Inflammatory macrophage (primary cell): ENCODE measurements at regions not wholly inside any gene's neighbourhood (a gene's known extent, or its start where the extent isn't known, plus 50 kb on each side); places are given as distances from the start of the nearest gene placed in this dataset.

Experiments
- DNase-seq, 2 donors: peaks; one replicate each; pipeline ENCODE4 v3.0.0-alpha.2; 2020 to 2022

DNA sequence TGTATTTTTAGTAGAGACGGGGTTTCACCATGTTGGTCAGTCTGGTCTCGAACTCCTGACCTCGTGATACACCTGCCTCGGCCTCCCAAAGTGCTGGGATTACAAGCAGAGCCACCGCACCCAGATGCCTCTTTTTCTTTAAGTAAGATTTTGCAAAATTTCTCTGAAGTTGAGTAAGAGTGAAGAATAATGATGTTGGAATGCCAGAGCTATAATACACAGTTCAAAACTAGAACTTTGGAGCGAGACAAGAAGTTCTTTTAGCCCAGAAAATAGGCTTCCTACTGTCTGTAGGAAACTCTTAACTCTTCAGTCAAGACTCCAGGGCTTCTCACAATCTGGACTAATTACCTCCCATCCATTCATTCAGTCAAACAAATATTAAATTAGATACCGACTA lies 51.4 kb downstream of the MARCHF4 start:
- DNase-seq, result no peak

DNA sequence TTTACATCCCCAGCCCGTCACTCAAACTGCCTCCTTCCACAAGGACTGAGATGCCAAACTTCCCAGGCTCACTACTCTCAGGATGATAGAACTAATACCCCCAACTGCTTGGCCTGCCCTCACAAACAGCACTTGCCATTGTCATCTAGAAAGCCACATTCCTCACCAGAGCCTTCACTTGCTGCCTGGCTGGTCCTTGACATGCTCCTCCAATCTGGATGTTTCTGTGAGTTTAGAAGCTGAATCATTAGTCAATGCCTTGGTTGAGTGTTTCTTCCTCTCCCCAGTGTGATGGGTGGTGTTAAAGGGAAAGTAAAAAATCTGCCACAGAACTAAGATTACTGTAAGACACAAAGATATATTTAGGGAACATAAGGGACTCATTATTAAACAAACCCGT lies 52.5 kb downstream of the MARCHF4 start:
- DNase-seq, result no peak

DNA sequence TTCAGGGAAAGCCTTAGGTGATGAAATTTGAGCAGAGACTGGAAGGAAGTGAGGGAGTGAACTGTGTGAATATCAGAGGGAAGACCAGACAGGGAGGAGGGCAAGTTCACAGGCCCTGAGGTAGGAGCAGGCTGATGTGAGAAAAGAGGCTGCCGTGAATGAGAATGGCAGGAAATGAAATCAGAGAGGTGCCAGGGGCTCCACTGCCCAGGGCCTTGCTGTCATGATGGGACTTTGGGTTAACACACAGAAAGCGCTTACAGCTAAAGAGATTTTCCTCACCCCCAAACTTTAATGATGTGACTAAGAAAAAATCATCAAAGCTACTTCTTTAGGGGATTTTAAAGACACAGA lies 53.8 kb downstream of the MARCHF4 start:
- no peak for DNase-seq

DNA sequence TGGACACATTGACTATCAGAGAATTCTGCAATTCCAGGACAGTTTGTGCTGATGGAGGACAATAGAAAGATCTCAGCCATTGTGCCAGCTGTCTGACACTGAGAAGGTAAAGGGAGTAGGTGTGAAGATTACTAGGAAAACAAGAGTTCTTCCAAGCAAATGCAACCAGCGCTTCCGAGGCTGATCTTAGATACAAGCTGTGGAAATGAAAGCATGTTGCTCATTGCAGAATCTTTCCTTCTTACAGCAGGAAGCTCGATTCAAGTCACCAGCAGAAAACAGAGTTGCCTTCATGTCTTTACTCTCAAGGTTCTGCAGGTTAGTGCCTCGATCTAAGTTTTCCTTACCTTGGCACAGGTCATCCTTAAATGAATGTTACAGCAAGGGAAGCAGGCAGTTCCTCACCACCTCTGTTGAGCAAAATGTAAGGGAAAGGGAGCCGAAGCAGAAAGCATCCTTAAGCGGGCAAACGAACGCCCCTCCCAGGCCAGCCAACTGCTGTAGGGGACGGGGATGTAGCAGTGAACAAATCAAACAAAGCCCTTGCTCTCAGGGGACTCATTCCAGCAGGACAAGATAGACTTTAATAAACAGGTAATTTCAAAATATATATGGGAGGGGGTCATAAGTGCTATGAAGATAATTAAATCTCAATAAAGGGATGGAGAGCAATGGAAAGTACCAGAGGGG lies 54.3 kb downstream of the MARCHF4 start:
- DNase-seq, result no peak

DNA sequence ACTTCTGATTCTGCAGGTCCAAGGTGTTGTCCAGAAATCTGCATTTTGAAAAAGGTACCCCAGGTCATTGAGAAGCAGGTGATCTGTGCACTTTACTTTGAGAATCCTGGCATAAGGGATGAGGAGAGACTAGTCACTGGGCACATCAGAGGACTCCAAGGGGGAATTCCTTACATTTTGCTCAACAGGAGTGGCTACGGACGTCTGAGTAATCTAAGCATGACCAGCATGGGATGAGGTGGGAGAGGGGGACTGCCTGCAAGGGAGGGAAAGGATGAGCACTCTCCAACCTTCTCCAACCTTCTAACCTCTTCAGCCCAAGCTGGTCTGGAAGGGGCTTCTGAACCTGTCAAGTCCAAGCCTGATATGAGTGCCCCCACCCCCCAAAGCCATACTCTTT lies 55.5 kb downstream of the MARCHF4 start:
- no peak for DNase-seq

DNA sequence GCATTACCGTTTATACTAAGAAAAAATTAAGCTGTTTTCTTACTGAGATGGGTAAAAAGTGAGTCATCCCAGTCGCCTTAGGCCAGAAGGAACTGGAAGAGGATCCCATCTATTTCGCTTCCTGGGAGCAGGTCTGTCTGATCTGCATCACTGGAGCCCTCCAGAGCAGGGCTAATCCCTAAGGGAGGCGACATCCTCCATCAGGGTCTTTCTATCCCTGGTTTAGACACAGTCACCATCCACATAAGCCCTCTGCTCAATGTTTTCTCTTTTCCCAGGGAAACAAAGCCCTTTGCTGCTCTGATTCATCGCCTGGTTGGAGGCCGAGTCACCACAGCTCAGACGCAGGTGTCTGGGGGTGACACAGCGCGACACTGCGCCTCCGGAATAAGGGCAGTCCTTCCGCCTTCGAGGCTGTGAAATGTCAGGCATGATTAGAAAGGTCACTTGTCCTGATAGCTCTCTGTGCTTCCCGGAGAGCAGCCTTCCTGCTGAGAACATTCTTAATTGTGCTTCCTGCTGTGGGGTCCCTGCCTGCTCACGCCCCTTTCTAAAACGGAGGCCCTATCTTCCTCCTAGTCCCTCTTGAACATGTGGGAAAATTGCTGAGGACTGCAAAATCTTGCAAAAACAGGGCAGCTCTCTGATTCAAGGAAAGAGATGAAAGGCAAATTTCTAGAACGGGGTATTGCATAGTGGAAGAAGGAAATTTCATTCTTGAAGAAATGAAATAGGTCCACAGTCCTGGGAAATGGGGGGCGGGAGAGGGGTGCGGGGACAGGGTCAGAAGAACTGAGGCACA lies 56.3 kb downstream of the MARCHF4 start:
- peak in 1 of 2 donors; percentile 2 for DNase-seq

DNA sequence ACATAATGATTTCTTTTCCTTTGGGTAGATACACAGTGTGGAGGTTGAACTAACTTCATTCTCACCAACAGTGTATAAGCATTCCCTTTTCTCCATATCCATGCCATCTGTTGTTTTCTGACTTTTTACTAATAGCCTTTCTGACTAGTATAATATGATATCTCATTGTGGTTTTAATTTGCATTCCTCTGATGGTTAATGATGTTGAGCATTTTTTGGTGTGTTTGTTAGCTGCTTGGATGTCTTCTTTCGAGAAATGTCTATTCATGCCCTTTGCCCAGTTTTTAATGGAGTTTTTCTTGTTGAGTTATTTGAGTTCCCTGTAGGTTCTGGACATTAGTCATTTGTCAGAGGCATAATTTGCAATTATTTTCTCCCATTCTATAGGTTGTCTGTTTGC lies 59.8 kb downstream of the MARCHF4 start:
- no peak for DNase-seq

DNA sequence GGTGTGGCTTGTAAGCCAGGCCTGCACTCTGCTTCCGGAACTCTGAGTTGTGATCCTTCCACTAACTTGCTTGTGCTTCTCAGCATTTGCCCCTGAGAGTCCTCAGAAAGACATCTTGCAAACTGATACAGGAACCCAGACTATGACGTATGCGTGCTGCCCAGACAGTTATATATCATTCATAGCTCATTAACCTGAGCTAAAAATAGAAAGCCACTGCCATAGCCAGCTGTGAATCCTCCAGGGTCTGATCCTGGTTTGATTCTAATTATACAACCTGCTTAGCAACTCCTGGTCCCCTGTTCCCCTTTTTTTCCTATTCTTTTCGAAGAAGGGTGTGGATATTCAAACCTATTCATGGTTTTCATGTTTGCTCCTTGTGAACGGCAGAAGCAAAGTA lies 63.7 kb downstream of the MARCHF4 start:
- DNase-seq, result no peak

DNA sequence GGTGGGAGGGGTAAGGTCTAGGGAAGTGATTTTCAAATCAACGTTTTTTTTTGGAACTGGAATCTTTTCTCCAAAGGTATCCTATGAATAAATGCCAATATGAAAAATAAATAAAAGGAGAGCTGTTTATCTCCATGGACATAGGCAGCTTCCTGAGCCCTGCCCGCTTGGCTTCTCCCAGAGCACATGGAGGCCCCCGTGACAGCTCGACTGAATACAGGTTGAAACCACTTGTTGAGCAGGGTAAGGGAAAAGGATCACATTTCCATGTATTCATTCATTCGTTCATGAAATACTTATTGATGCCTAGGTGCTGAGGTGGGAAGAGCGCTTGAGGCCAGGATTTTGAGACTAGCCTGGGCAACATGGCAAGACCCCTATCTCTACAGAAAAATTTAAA lies 64.8 kb downstream of the MARCHF4 start:
- DNase-seq, result no peak

DNA sequence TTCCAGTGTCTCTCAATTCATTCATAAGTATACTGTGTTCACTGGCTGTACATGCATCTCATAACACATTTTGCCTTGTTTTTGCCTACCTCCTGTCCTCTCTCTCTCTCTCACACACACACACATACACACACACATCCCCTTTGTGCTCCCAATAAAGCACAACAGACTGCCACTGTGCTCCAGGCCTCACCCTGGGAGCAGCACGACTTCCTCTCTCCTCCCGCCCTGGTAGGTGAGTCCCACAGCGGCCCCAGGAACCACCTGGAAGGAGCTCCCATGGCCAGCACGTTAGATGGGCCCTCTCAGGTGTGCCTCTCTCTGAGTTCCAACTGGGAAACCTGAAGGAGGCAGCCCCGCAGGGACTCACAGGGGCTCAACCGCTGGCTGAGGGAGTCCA lies 65.4 kb downstream of the MARCHF4 start:
- no peak for DNase-seq

DNA sequence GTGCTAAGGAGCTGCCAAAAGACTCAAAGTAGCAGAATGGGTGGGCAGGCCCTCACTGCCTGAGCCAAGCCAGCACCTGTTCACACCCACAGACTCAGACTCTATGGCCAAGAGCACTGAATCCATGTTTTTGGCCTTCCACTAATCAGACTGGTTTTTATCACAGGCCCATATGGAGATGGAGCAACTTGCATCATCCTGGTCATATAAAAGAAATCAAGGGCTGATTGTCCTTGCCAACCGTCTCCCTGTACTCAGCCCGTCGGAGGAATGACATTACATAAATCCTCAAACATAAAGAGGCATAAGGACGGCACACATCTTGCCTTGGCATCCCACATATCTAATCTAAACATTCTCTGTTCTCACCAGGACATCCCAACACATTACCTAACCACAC lies 66.7 kb downstream of the MARCHF4 start:
- DNase-seq, result no peak

DNA sequence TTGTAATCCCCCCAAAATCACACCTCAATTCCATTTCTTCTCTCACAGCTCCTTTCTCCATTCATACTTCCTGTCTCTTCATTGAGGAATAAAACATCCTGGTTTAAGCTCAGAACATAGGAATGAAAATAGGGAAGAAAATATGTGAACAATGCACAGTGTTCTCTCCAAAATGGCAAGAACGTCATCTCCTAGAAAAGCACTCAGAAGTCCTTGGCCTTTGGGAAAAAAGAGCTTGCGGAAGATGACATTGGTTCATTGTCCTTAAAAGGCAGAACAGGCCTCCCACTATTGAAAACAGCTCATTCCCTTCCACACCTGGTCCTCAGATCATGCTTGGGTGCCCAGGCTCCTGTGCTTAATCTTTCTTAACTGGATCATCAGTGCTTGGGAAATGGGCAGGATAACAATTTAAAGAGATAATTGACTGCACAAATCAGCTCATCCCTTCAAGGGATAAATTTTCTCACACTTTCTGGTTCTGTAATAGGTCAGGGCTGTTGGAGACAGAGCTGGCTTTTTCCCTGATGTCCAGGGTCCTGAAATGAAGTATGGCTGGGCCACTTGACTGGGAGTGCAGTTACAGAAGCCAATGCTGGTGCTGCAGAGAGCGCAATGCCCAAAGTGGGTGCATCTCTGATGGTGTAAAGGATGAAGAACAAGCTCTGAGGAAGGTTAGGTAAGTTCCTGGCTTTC lies 69.2 kb downstream of the MARCHF4 start:
- DNase-seq, result no peak

DNA sequence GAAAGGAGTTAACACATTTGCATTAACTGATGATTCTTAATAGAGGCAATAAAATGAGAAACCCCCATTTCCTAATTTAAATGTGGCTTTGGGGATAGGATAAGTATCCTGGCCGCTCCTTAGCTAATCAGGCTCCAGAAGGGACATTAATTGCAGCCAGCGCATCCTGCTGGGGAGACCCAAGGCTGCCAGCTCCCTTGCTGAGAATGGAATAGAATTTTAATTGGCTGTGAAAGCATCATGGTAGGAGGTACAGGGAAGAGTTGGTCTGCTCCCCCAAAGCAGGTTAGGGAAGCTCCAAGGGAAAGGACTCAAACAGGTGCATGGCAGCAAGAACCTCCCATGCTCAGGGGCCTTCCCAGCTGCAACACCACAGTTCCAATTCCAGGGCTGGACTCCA lies 71.4 kb downstream of the MARCHF4 start:
- DNase-seq, result no peak

DNA sequence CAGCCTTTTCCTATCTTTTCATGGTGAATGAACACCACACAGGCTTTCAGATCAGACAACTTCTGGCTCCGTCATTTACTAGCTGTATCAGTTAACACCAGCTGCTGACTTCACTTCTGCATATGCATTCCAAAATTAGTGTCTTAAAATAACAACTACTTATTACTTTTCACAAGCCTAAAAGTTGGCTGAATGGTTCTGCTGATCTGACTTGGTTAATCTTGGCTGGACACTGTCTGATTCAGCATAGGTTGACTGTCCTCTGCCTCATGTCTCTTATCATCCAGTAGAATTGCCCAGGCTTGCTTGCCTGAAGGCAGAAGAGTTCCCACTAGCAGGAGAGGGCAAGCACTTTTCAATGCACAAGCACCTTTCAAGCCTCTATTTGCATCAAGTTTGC lies 72.7 kb downstream of the MARCHF4 start:
- DNase-seq, result no peak

DNA sequence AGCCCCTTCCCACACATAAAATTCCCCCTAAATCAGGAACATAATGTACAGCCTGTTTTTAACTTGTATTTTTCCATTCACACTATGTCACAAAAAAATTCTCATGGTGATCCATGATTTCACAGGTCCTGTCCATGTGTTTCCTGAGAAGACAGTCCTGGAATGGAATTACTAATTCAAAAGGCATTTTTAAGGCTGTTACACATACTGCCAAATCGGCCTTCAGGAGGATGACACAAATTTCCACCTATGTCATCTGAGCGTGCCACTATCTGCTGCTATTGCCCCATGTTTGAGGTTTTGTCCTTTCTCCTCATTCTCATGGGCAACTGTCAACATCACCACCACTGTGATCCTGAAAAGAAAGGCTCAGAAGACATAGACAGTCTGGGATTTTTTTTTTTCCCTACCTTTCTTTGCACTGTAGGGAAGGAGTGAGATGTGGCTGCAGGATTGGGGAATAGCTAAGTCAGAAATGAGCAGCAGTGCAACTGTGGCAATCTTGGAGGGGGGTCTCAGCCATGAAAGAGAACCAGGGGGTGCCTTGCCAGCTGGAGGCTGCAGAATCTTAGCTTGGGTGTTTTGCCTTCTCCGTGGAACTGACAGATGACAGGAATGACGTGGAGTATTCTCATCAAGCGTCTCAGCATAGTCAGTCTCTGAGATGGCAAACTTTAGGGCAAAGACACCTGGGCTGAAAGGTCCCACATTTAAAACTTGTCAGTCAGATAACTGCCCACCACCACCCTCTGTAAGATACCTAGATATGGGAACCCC lies 73.4 kb downstream of the MARCHF4 start:
- no peak for DNase-seq

DNA sequence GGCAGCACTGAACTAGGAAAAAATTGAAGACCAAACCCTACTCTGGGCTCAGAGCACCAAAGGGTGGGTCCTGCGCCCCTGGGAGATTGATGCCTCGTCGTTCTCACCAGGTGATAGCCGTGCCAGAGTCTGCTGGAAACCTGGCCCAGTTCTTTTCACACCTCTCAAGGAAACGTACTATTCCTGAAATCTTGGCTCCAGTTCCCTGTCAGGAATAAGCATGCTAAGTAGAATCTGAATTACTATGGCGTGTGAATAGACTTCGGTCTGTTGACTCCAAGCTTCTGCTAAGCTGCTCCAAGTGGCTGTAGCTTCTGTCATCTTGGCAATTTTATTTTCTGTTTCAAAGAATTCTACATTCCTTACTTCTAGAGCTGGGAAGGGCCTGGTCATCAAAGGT lies 75.4 kb downstream of the MARCHF4 start:
- DNase-seq, result no peak

DNA sequence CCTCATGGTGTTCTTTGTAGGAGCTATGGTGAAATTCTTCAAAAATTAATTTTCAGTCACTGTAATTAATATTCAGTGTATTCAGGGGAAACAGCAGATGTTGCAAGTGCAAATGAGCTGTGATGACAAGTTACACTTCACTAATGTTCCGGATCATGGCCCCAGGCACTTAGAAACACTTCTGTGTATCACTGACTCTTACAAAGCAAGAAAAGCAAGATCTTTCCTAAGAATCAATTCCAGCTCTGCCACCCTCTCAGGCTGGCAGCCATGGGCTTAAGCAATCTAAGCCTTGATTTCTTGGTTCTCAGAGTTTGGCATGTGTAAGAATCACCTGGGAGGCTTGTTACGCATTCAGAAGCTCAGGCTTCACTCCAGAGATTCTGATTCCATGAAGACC lies 78.0 kb downstream of the MARCHF4 start:
- DNase-seq, result no peak

DNA sequence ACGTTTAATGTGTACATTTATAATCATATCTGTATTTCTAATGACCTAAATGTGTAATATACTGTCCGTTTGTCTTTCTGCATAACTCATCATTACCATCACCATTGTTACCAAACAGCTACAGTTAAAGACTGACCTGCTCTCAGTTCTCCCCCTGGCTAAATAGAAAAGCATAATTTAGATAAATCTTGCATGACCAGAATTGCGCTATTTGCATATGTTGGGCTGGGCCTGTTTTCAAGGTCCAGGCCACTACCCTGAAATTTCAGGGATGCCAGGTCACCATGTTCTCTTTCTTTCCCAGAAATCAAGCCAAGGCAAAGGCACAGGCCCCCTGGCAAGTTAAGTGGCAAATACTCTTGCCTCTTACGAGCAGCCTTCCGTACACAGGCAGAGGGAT lies 78.4 kb downstream of the MARCHF4 start:
- DNase-seq, result no peak

DNA sequence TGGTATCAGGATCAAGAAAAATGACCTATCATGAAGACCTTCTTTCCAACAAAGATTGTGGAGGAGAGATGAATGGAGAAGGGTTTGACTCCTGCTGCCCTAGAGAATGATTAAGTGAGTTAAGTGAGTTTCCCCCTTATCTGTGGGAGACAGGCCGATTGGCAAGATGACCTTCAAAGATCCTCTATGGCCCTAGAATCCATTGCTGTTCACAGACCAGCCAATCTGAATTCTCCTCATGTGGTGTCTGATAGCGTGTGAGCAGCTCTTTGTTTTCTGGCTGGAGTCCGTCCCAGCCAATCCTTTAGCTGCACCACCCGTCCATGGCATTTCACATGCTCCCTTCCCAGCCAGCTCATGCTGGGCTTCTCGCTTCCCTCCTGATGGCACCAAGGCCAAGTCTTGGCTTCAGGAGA lies 79.4 kb downstream of the MARCHF4 start:
- DNase-seq, result no peak

DNA sequence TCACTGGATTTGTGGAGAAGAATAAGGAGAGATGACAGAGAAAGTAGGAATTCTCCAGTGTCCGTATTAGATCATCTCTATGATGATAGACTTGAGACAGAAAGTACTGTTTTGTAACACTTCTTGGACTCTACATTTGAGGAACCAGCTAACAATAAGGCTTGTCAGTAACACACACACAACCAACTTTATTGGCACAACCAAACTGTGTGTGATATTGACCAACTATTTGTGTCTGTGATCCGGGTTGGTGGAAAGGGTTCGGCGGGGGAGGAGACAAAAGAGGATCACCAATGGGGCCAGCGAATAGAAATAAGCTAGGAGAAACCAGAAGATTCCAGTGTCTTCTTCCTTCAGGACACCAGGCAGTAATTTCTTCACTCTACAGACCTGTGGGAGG lies 79.8 kb downstream of the MARCHF4 start:
- no peak for DNase-seq

DNA sequence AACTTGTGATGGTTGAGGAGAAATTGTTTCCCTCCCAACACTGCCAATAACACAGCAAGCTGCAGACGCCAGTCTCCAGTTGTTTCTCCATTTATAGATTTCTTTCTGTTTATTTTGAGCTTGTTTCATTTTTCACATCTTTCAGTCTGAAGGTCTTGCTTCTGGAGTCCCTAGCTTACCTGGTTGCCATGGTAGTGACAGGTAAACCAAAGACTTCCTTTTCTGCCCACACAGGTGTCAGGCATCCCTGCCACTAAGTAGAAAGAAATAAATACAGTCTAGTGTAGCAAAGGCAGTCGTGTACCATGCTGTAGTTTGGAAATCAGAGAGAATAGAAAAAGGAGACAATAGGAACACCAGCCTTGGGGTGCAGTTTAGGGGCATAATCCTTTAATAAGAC lies 82.8 kb downstream of the MARCHF4 start:
- no peak for DNase-seq

DNA sequence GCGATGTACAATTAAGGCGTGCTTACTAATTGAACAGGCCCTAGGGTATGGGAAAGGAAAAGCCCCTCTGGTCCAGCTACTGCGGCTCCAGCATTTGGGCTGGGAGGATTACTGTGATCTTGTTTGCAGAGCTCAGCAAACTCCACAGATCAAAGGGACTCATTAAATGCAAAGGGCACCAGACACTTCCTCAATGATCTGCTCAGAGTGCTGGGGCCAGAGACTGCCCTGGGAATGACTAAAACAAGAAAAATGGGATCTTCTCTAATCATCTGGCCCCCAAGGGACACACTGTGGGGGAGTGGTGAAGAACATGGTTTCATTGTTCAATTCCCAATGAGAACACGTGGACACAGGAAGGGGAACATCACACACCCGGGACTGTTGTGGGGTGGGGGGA lies 85.0 kb downstream of the MARCHF4 start:
- no peak for DNase-seq

DNA sequence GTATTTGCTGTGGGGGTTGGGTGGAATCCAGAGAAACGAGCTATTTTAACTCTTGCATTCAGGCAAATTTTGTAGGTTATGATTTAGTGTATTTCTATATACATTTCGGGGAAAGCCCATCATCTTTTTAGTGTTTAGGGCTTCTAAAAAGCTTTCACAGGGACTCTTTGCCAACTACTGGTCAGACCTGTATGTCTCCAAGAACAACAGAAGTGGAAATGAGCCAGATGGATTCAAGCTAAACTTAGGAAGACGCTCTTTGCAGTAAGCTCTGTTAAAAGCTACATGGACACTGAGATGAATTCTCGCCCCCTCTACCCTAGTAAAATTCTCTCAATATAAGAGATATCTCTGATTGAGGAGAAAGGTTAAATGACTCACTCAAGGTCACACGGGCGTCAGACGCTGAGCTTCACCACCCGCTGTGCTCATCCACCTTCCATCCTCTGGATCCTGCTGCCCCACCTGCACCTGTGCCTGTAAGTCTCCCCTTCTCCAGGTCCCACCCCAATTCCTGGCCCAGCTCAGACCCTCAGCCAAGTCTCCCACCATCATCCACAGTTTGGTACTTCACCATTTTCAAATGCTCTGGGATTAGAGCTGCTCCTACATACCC lies 85.6 kb downstream of the MARCHF4 start:
- DNase-seq, result no peak
